SK-MEL-5 (cell line): ENCODE measurements at regions not wholly inside any gene's neighbourhood (a gene's known extent, or its start where the extent isn't known, plus 50 kb on each side); places are given as distances from the start of the nearest gene placed in this dataset.
"Not testable (repeated sequence)": the region's sequence is repeated elsewhere in the genome, so short reads cannot be mapped to it uniquely, and the experiment has no call there.

Source experiments
- DNase-seq: peaks from one replicate; pipeline ENCODE4 v3.0.0-alpha.2; 2016; ENCODE audit warnings: low read depth, low spot score
- in situ Hi-C: cut with HindIII; loops from 2 replicates; pipeline ENCODE4 v1.10.0; 2016; ENCODE audit warnings: low sequenced_read_pairs, high pct_unique_total_duplicates, low pct_unique_long_range_greater_than_20kb

- in situ Hi-C loops: no loop called here
Observed at GRCh38 chr12:89236748-89237383, 115.4 kb downstream of the DUSP6 start.

DNA sequence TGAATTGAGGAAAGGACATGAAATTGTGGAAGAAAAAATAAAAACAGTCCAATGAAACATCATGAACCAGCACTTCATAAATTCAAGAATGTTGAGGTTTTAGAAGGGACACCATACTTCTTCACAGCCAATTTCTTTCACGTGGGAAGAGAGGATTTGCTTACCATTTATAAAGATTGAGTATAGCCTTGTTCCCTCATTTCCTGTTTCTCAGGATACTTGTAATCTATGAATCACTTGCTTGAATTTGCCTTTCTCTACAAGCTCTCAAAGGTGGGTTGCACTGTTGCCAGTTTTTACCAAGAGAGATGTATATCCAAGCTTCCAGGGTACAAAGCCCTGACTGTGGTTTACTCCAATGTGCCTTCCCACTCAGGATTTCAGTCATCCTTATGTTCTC is 116.1 kb downstream of the DUSP6 start:
- in situ Hi-C loops: no loop called here
- no peak for DNase-seq

More at GRCh38 chr12:89236748-89237383, 115.4 kb downstream of the DUSP6 start:
- no peak for DNase-seq

DNA sequence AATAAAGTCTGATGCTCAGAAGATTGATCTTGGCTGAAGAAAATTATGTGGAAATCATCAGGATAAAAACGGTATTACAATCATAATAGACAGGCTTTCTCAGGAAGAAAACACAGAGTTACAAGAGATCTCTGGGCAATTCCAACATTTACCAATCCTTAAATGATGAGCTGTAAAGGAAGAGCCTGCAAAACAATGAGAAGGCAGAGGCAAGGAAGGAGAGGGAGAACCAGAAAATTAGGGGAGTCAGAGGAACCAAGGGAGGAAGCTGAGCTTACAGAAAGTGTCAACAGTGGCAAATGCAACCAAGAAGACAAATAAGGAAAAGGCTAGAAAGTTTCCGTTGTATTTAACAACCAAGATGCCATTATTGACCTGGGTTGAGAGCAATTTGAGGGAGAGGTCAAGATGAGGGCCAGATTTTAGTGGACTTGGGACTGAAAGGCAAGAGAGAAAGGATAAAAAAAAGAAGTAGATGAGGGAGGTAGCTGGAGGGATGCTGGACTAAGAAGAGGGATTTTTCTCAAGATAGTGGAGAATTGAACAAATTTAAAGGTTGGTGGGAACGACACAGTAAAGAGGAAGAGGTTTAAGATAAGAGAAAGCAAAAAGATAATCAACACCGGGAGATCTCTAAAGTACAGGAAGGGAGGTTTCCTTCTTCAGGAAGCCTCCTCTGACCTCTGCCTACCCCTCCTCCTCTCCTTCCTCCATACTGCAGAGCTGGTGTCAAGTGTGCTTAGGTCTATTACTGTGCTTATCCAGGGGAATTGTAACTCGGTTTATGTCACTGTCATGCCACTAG is 116.9 kb downstream of the DUSP6 start:
- no peak for DNase-seq
- in situ Hi-C loops: no loop called here

GRCh38 chr12:89234324-89235114 is 117.8 kb downstream of the DUSP6 start:
- in situ Hi-C loops: no loop called here
- DNase-seq: no peak

GRCh38 chr12:89231686-89232085 is 120.6 kb downstream of the DUSP6 start:
- in situ Hi-C loops: no loop called here
- DNase-seq: no peak

- in situ Hi-C loops: no loop called here
- peak; percentile 28 for DNase-seq
Observed at GRCh38 chr12:89230376-89231315, 121.7 kb downstream of the DUSP6 start.

- DNase-seq: no peak
- in situ Hi-C loops: no loop called here
Observed at GRCh38 chr12:89228491-89228890, 123.8 kb downstream of the DUSP6 start.

DNA sequence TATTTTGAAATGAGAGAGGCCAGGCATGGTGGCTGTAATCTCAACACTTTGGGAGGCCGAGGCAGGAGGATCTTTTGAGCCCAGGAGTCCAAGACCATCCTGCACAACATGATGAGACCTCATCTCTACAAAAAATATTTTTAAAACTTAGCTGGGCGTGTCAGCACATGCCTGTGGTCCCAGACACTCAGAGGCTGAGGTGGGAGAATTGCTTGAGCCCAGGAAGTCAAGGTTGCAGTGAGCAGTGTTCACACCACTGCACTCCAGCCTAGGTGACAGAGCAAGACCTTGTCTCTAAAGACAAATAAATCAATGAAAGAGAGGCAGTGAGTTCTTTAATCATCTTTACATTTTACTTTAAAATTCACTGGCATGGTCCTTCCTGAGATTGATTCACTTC is 124.5 kb downstream of the DUSP6 start:
- DNase-seq: no peak
- in situ Hi-C loops: no loop called here

GRCh38 chr12:89225808-89226411 is 126.4 kb downstream of the DUSP6 start:
- peak; percentile 46 for DNase-seq
- in situ Hi-C loops: no loop called here

- no peak for DNase-seq
- in situ Hi-C loops: no loop called here
Observed at GRCh38 chr12:89225401-89225800, 126.9 kb downstream of the DUSP6 start.

- in situ Hi-C loops, DNase-seq: not testable (repeated sequence)
Observed at GRCh38 chr12:89222580-89222979, 129.7 kb downstream of the DUSP6 start.

DNA sequence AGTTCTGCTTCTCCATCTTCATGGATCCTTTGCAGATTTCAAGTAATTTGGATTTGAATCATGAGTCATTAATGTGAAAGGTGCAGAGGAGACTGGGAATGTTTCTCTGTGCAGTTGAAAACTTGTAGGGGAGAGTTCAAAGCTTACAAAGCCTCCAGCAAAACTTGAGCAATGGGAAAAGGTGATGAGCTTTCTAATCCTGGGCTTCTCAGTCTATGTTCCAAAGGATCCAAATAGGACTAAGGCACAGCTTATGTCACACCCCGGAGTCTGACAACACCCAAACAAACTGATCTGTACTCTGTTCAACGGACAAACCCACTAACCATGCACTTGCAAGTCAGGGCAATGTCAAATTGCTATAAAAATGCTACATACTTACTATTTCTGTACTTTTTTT is 134.8 kb downstream of the DUSP6 start:
- in situ Hi-C loops: no loop called here
- DNase-seq: no peak

DNA sequence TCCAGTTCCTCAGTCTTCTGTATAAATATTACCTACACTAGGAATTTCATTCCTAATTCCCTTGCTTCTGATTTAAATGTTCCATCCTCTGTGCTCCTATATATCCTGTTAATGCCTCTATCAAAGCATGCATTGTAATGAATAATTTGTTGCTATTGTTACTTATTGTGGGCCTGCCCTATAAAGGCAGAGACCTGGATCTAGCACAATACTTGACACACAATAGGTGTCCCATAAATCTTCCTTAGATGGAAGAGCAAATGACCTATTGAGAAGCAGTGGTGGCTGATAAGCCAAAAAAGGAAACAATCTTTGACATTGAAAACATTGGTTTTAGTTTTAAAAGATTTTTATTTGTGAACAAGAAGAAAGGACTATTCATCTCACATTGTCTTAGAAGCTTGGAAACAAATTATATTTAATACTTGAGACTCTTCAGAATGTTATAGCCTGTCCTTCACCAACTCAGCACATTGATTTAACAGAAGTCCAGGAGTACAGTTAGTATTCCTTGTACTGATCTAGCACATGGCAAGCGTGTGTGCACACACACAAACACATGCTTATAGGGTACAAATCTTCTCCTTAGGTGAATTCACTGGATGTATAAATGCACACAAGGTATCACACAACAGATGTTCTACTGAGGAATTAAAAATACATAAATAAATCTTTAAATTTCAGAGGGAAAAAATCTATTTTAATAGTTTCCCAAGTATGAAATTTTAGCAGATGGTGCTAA is 135.9 kb downstream of the DUSP6 start:
- in situ Hi-C loops: no loop called here
- no peak for DNase-seq

DNA sequence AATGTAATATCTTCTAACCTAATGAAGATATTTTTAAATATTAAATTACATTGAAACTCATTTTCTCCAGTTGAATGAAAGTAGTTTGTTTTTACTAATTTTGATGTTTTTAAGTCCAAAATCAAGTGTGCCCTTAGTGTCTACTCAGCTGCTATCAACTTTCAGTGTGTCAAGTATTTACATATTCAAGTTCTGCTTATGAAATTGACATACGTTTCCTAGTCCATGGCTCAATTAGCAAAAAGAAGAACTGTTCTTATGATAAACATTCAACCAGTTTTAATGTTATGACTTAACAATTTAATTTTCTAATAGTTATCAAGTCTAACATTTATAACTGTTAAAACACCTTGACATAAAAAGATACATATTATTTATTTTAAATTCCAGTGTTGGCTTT is 137.1 kb downstream of the DUSP6 start:
- no peak for DNase-seq
- in situ Hi-C loops: no loop called here

GRCh38 chr12:89213747-89214146 is 138.6 kb downstream of the DUSP6 start:
- no peak for DNase-seq
- in situ Hi-C loops: no loop called here

DNA sequence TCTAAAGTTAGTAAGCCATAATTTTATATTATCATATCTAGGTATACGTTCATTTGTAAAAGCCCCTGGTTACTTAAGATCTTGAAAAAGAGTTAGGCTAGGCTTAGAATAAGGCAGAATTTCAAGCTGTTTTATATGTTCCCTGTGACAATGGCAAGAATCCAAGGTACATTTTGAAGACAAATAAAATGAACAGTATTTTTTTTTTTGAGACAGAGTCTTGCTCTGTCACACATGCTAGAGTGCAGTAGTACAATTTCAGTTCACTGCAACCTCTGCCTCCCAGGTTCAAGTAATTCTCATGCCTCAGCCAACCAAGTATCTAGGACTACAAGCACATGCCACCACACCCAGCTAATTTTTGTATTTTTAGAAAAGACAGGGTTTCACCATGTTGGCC is 139.2 kb downstream of the DUSP6 start:
- in situ Hi-C loops: no loop called here
- DNase-seq: no peak
